GM23248 (cell line): ENCODE measurements at regions not wholly inside any gene's neighbourhood (a gene's known extent, or its start where the extent isn't known, plus 50 kb on each side); places are given as distances from the start of the nearest gene placed in this dataset.

Experiments used
- DNase-seq: peaks from one replicate; pipeline ENCODE4 v3.0.0-alpha.2; 2015
- H2AFZ ChIP-seq: fragments of 200-600 bp; sonication (generic); 2 replicates; pipeline ENCODE4 v1.6.1; 2016; ENCODE audit warnings: antibody characterized with exemption
- H3F3A ChIP-seq: fragments of 200-600 bp; sonication (generic); 2 replicates; pipeline ENCODE4 v1.6.1; 2016; ENCODE audit warnings: mild to moderate bottlenecking, antibody characterized with exemption, mixed run types; ENCODE audit not compliant: insufficient read depth
- H3K27ac ChIP-seq: fragments of 200-600 bp; sonication (generic); 2 replicates; pipeline ENCODE4 v1.5.1; 2016; ENCODE audit warnings: mild to moderate bottlenecking
- H3K27me3 ChIP-seq: fragments of 200-600 bp; sonication (generic); replicated peaks from 2 replicates; pipeline ENCODE4 v1.6.1; 2016; ENCODE audit warnings: mild to moderate bottlenecking; ENCODE audit not compliant: insufficient read depth
- H3K36me3 ChIP-seq: fragments of 200-600 bp; sonication (generic); 2 replicates; pipeline ENCODE4 v1.6.1; 2016; ENCODE audit warnings: low read depth, mild to moderate bottlenecking
- H3K4me1 ChIP-seq: fragments of 200-600 bp; sonication (generic); 2 replicates; pipeline ENCODE4 v1.6.1; 2016; ENCODE audit warnings: mild to moderate bottlenecking; ENCODE audit not compliant: insufficient read depth
- H3K4me2 ChIP-seq: fragments of 200-600 bp; sonication (generic); one replicate; pipeline ENCODE4 v1.6.1; 2016; ENCODE audit warnings: mild to moderate bottlenecking; ENCODE audit not compliant: unreplicated experiment
- H3K4me3 ChIP-seq: fragments of 200-600 bp; sonication (generic); 2 replicates; pipeline ENCODE4 v1.5.1; 2016; ENCODE audit warnings: mild to moderate bottlenecking
- H3K79me2 ChIP-seq: fragments of 200-600 bp; sonication (generic); 2 replicates; pipeline ENCODE4 v1.6.1; 2016; ENCODE audit warnings: mild to moderate bottlenecking; ENCODE audit not compliant: insufficient read depth
- H3K9ac ChIP-seq: fragments of 200-600 bp; sonication (generic); 2 replicates; pipeline ENCODE4 v1.6.1; 2016; ENCODE audit warnings: mild to moderate bottlenecking
- H3K9me2 ChIP-seq: fragments of 200-600 bp; sonication (generic); 2 replicates; pipeline ENCODE4 v1.6.1; 2016; ENCODE audit warnings: mixed run types, mild to moderate bottlenecking, moderate library complexity; ENCODE audit not compliant: insufficient read depth
- H3K9me3 ChIP-seq: fragments of 200-600 bp; sonication (generic); one replicate; pipeline ENCODE4 v1.6.1; 2017; ENCODE audit warnings: low read depth
- H4K20me1 ChIP-seq: fragments of 200-600 bp; sonication (generic); 2 replicates; pipeline ENCODE4 v1.6.0; 2016; ENCODE audit not compliant: insufficient read depth
- EZH2 ChIP-seq: fragments of 200-600 bp; sonication (generic); IDR thresholded peaks from 2 replicates; pipeline ENCODE4 v1.6.1; 2018; ENCODE audit warnings: antibody characterized with exemption, mild to moderate bottlenecking; ENCODE audit not compliant: insufficient read depth, poor library complexity, severe bottlenecking
- EZH2phosphoT487 ChIP-seq: fragments of 200-600 bp; sonication (generic); IDR thresholded peaks from 2 replicates; pipeline ENCODE4 v1.6.1; 2018; ENCODE audit warnings: antibody characterized with exemption, moderate library complexity, mild to moderate bottlenecking, low read depth; ENCODE audit not compliant: insufficient read depth
- WGBS, 2 experiments: methylation state at CpG; one replicate each; pipeline ENCODE4 v1.1.6; 2015 to 2017; ENCODE audit warnings: low lambda C conversion rate in 2 of 2, low coverage in 1 of 2; ENCODE audit errors: missing lambda C conversion rate in 2 of 2; 5-methylcytosine and 5-hydroxymethylcytosine counted together
- in situ Hi-C: fragments of 300-500 bp; cut with MboI; formaldehyde crosslinking; loops from 2 replicates; pipeline ENCODE4 v1.15.0; 2020

GRCh38 chr11:127451861-127452260 is 451.3 kb upstream of the KIRREL3 start:
- H3K79me2 ChIP-seq = no peaks in the 10 kb centered on the region
- no peak for DNase-seq
- no peaks in the 10 kb centered on the region for H3K36me3 ChIP-seq
- no peaks in the 10 kb centered on the region for H4K20me1 ChIP-seq
- no peak overlapping the region for H3K27ac ChIP-seq
- no peak overlapping the region for H3K4me2 ChIP-seq
- H3K9me3 ChIP-seq = no peaks in the 10 kb centered on the region
- H3K4me3 ChIP-seq = no peak overlapping the region
- 5% methylated on average over 9 of the region's 9 CpGs for WGBS, 2 experiments
- H3K27me3 ChIP-seq = peaks cover 16% of the 10 kb centered on the region
- H3K9me2 ChIP-seq = no peaks in the 10 kb centered on the region
- in situ Hi-C loops = no loop called here
- no peaks in the 10 kb centered on the region for H3K4me1 ChIP-seq
- H2AFZ ChIP-seq = no peak overlapping the region
- H3K9ac ChIP-seq = no peak overlapping the region
- TF ChIP-seq EZH2 = no peak
- TF ChIP-seq EZH2phosphoT487 = no peak
- H3F3A ChIP-seq = no peaks in the 10 kb centered on the region

GRCh38 chr11:127448101-127448500 is 447.5 kb upstream of the KIRREL3 start:
- WGBS, 2 experiments = 36% methylated on average over 10 of the region's 10 CpGs
- in situ Hi-C loops = no loop called here

DNA sequence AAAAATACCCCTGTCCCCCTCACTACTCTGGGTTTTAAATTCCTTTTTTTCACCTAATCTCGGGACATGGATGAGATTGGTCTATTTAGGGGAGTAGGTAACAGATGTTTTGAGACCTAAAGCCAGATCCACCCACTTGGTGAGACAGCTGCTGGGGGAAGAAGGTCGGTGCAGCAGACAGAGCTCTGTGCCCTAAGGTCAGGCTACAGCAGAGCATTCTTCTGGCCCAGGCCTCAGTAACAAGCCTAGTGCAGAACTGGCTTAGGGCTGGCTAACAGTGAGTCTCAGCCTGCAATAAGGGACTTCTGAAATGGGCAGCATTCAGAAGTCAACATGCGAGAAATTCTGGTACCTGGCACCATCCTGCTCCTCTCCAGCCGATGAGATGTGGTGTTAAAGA is 444.9 kb upstream of the KIRREL3 start:
- WGBS, 2 experiments = 1 to 3% methylated on average over 4 of the region's 4 CpGs
- no peak overlapping the region for H3K27ac ChIP-seq
- no peaks in the 10 kb centered on the region for H3K9me2 ChIP-seq
- no peaks in the 10 kb centered on the region for H3F3A ChIP-seq
- H3K9ac ChIP-seq = no peak overlapping the region
- no peak overlapping the region for H2AFZ ChIP-seq
- H3K9me3 ChIP-seq = no peaks in the 10 kb centered on the region
- H3K4me1 ChIP-seq = no peaks in the 10 kb centered on the region
- H3K27me3 ChIP-seq = peaks cover 15% of the 10 kb centered on the region; the same call in 1 of the 2 replicates
- in situ Hi-C loops = no loop called here
- H4K20me1 ChIP-seq = no peaks in the 10 kb centered on the region
- H3K4me3 ChIP-seq = no peak overlapping the region
- no peaks in the 10 kb centered on the region for H3K79me2 ChIP-seq
- TF ChIP-seq EZH2 (no peak), EZH2phosphoT487 (no peak)
- no peak overlapping the region for H3K4me2 ChIP-seq
- no peak for DNase-seq
- H3K36me3 ChIP-seq = no peaks in the 10 kb centered on the region

More at GRCh38 chr11:127448101-127448500, 447.5 kb upstream of the KIRREL3 start:
- H3K79me2 ChIP-seq = no peaks in the 10 kb centered on the region
- no peak overlapping the region for H3K27ac ChIP-seq
- H2AFZ ChIP-seq = no peak overlapping the region
- H3K9ac ChIP-seq = no peak overlapping the region
- H4K20me1 ChIP-seq = no peaks in the 10 kb centered on the region
- no peak overlapping the region for H3K4me3 ChIP-seq
- peaks cover 23% of the 10 kb centered on the region for H3K27me3 ChIP-seq
- DNase-seq = no peak
- no peak for TF ChIP-seq EZH2phosphoT487
- no peak for TF ChIP-seq EZH2
- no peaks in the 10 kb centered on the region for H3F3A ChIP-seq
- H3K9me2 ChIP-seq = no peaks in the 10 kb centered on the region
- H3K4me2 ChIP-seq = no peak overlapping the region
- H3K4me1 ChIP-seq = no peaks in the 10 kb centered on the region
- H3K36me3 ChIP-seq = no peaks in the 10 kb centered on the region
- H3K9me3 ChIP-seq = no peaks in the 10 kb centered on the region

DNA sequence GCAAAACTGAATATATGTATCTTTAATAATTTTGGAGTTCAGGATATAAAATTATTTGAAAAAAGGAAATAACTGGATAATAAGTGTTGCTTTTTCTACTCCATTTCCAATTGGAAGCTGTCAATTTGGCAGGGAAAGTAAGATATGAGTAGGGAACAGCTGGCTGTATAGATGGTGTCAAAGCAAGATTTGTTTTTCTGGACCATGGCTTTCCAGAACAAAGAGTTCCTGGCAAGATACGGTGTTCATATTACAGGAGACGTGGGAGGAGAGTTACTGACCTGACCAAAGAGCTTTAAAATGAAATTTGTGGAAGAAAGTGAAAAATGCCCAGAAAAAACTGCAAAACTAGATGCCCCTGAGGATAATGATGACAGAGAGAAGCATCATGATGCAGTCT is 442.7 kb upstream of the KIRREL3 start:
- H3K9ac ChIP-seq = no peak overlapping the region
- H3K4me3 ChIP-seq = no peak overlapping the region
- in situ Hi-C loops = no loop called here
- H3K27me3 ChIP-seq = 0 out of 2 replicates have a peak, but pooled peaks cover 7% of the 10 kb centered on the region
- TF ChIP-seq EZH2 (no peak), EZH2phosphoT487 (no peak)
- no peaks in the 10 kb centered on the region for H3K36me3 ChIP-seq
- no peak overlapping the region for H2AFZ ChIP-seq
- 2 to 3% methylated on average over 2 of the region's 2 CpGs for WGBS, 2 experiments
- no peaks in the 10 kb centered on the region for H4K20me1 ChIP-seq
- no peaks in the 10 kb centered on the region for H3F3A ChIP-seq
- H3K79me2 ChIP-seq = no peaks in the 10 kb centered on the region
- no peaks in the 10 kb centered on the region for H3K9me3 ChIP-seq
- no peaks in the 10 kb centered on the region for H3K4me1 ChIP-seq
- H3K9me2 ChIP-seq = no peaks in the 10 kb centered on the region
- no peak overlapping the region for H3K4me2 ChIP-seq
- DNase-seq = no peak
- no peak overlapping the region for H3K27ac ChIP-seq

DNA sequence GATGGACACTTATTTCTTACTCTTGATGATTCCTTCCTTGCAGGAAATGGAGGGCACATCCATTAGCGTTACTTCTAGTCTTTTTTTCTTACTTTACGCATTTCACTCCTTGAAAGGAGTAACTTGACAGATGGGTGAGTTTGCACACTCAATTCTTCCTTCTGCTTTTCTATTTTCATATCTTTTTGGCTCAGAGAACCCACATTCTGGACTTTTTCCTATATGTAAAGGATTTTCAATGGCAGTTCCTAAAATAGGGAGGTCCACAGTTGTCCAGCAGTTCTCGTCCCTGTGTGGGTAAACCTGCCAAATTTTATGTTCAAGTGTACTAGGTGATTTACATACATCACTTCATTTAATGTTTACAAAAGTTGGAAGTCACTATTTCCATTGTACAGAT is 440.0 kb upstream of the KIRREL3 start:
- no peak for DNase-seq
- H3K9ac ChIP-seq = no peak overlapping the region
- no peaks in the 10 kb centered on the region for H3F3A ChIP-seq
- H3K9me2 ChIP-seq = no peaks in the 10 kb centered on the region
- H3K79me2 ChIP-seq = no peaks in the 10 kb centered on the region
- WGBS, 2 experiments = 15 to 21% methylated on average over 3 of the region's 3 CpGs
- H3K4me2 ChIP-seq = no peak overlapping the region
- in situ Hi-C loops = no loop called here
- no peaks in the 10 kb centered on the region for H3K9me3 ChIP-seq
- no peak overlapping the region for H3K27ac ChIP-seq
- H3K36me3 ChIP-seq = no peaks in the 10 kb centered on the region
- no peak for TF ChIP-seq EZH2
- no peak for TF ChIP-seq EZH2phosphoT487
- H3K27me3 ChIP-seq = 0 out of 2 replicates have a peak, but pooled peaks cover 7% of the 10 kb centered on the region
- H3K4me1 ChIP-seq = no peaks in the 10 kb centered on the region
- no peaks in the 10 kb centered on the region for H4K20me1 ChIP-seq
- H2AFZ ChIP-seq = no peak overlapping the region
- no peak overlapping the region for H3K4me3 ChIP-seq
